HEK293T (cell line): ENCODE measurements at regions not wholly inside any gene's neighbourhood (a gene's known extent, or its start where the extent isn't known, plus 50 kb on each side); places are given as distances from the start of the nearest gene placed in this dataset.

Experiments
- BHLHE40 ChIP-seq: fragments of 450-650 bp; IDR thresholded peaks from 2 replicates; pipeline ENCODE4 v1.6.1; 2016; ENCODE audit warnings: mild to moderate bottlenecking, moderate library complexity, borderline replicate concordance
- CTBP1 ChIP-seq: fragments of 450-650 bp; IDR thresholded peaks from 2 replicates; pipeline ENCODE4 v1.6.1; 2016; ENCODE audit warnings: borderline replicate concordance
- ELF4 ChIP-seq: fragments of 450-650 bp; IDR thresholded peaks from 2 replicates; pipeline ENCODE4 v1.6.1; 2017; ENCODE audit warnings: antibody characterized with exemption
- FOXA1 ChIP-seq: fragments of 450-650 bp; IDR thresholded peaks from 2 replicates; pipeline ENCODE4 v1.6.1; 2016; ENCODE audit warnings: mild to moderate bottlenecking
- FOXK2 ChIP-seq: fragments of 450-650 bp; IDR thresholded peaks from 2 replicates; pipeline ENCODE4 v1.6.1; 2016; ENCODE audit warnings: mild to moderate bottlenecking
- FOXM1 ChIP-seq: fragments of 450-650 bp; IDR thresholded peaks from 2 replicates; pipeline ENCODE4 v1.6.1; 2017; ENCODE audit warnings: mild to moderate bottlenecking, borderline replicate concordance
- HDGF ChIP-seq: fragments of 450-650 bp; IDR thresholded peaks from 2 replicates; pipeline ENCODE4 v1.6.1; 2017; ENCODE audit warnings: antibody characterized with exemption, borderline replicate concordance
- L3MBTL2 ChIP-seq: fragments of 450-650 bp; conservative IDR thresholded peaks from 2 replicates; pipeline ENCODE4 v1.6.1; 2016; ENCODE audit warnings: mild to moderate bottlenecking
- NFRKB ChIP-seq: fragments of 450-650 bp; IDR thresholded peaks from 2 replicates; pipeline ENCODE4 v1.6.1; 2016; ENCODE audit warnings: mild to moderate bottlenecking, moderate library complexity
- SUZ12 ChIP-seq: fragments of 450-650 bp; IDR thresholded peaks from 2 replicates; pipeline ENCODE4 v1.6.1; 2016; ENCODE audit warnings: mild to moderate bottlenecking
- ZNF384 ChIP-seq: fragments of 450-650 bp; IDR thresholded peaks from 2 replicates; pipeline ENCODE4 v1.6.1; 2016

- no peak for TF ChIP-seq NFRKB
- TF ChIP-seq FOXA1 = no peak
- no peak for TF ChIP-seq BHLHE40
- TF ChIP-seq FOXM1 = no peak
- TF ChIP-seq SUZ12 = no peak
- no peak for TF ChIP-seq L3MBTL2
- TF ChIP-seq ZNF384 = no peak
- no peak for TF ChIP-seq ELF4
- TF ChIP-seq HDGF = no peak
- TF ChIP-seq CTBP1 = no peak
- TF ChIP-seq FOXK2 = no peak
These were observed 701.9 kb downstream of the EDEM1 start for GRCh38 chr3:5889374-5889773.
